ENCODE measurements at regions not wholly inside any gene's neighbourhood (a gene's known extent, or its start where the extent isn't known, plus 50 kb on each side); places are given as distances from the start of the nearest gene placed in this dataset.

DNA sequence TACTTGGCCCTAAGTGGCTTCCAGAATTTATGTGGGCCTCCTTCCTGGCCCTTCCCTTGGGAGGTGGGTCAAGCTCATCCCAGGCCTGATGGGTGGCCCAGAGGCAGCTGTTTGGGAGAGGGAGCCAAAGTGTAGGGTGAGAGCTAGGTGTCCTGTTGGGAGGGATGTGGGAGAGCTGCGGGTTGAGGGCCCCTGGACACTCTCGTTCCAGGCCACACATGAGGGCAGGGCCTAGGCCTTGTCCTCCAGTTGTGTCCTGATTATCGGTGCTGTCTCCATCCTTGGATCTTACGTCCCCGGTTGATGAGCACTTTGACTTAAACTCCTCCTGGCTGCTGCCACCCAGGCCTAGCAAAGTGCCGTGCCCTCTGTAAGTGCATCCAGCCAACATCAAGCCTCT, 177.5 kb upstream of the VASH1 start:
- WGBS, 2 experiments (ENCODE audit: low coverage in 1 of 2, low lambda C conversion rate in 2 of 2, missing lambda C conversion rate in 2 of 2), result 60 to 68% methylated on average over 6 of the region's 6 CpGs

DNA sequence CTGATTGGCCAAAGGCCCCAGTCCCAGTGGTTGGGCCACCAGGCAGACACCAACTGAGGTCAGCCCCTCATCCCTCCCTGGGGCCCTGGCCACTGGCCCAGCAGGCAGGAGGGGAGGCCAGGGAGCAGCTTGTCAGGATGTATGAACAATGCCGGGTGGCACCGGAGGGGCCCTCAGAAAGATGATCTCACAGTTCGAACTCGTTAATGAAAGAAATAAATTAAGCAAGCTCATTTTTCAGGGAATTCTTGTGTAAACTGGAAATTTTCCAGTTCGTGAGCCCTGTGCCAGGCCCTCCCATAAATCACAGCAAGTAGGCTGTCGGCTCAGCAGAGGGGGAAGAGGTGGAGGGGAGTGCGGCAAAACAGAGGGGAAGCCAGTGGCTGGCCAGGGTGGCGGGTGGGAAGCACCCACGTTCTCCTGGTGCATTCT, 177.0 kb upstream of the VASH1 start:
- no peak overlapping the region for H2AFZ ChIP-seq
- no peaks in the 10 kb centered on the region for H3K36me3 ChIP-seq (ENCODE audit: low read depth)
- H3K4me2 ChIP-seq (ENCODE audit: unreplicated experiment), result no peak overlapping the region

More for the DNA sequence above, 177.5 kb upstream of the VASH1 start:
- Histone ChIP-seq H3F3A (ENCODE audit: insufficient read depth) (no peaks in the 10 kb centered on the region), H3K79me2 (ENCODE audit: insufficient read depth) (no peaks in the 10 kb centered on the region), H3K36me3 (ENCODE audit: low read depth) (no peaks in the 10 kb centered on the region), H3K9ac (no peak overlapping the region), H2AFZ (no peak overlapping the region), H3K4me3 (no peak overlapping the region), H3K9me2 (ENCODE audit: insufficient read depth) (no peaks in the 10 kb centered on the region), H3K9me3 (ENCODE audit: low read depth) (no peaks in the 10 kb centered on the region), H4K20me1 (ENCODE audit: insufficient read depth) (no peaks in the 10 kb centered on the region), H3K27me3 (replicated peaks; ENCODE audit: insufficient read depth) (no peaks in the 10 kb centered on the region), H3K4me2 (ENCODE audit: unreplicated experiment) (no peak overlapping the region), H3K4me1 (ENCODE audit: insufficient read depth) (no peaks in the 10 kb centered on the region), H3K27ac (no peak overlapping the region)
- no peak for DNase-seq
- in situ Hi-C loops (cut with MboI), result no loop called here
- TF ChIP-seq EZH2 (IDR thresholded peaks at IDR 0.05; ENCODE audit: insufficient read depth, poor library complexity, severe bottlenecking) (no peak), EZH2phosphoT487 (IDR thresholded peaks at IDR 0.05; ENCODE audit: insufficient read depth, low read depth) (no peak)

DNA sequence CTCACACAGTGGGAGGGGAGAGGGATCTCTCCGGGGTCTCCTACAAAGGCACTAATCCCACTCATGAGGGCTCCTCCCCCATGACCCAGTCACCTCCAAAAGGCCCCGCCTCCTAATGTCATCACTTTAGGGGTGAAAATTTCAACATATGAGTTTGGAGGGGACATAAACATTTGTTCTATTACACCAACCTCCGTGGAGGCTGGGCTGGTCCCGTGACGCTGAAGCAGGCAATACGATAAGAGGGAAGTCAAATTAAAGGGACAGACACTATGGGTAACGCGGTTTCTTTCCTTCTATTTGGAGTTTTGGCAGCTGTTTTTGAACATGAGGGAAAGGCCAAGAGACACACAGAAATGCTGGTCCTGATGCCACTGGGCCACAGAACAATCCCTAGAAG, 175.7 kb upstream of the VASH1 start:
- TF ChIP-seq EZH2phosphoT487 (IDR thresholded peaks at IDR 0.05; ENCODE audit: insufficient read depth, low read depth) (no peak), EZH2 (IDR thresholded peaks at IDR 0.05; ENCODE audit: insufficient read depth, poor library complexity, severe bottlenecking) (no peak)

More for the DNA sequence above, 177.0 kb upstream of the VASH1 start:
- 18 to 20% methylated on average over 9 of the region's 9 CpGs for WGBS, 2 experiments (ENCODE audit: low coverage in 1 of 2, low lambda C conversion rate in 2 of 2, missing lambda C conversion rate in 2 of 2)
- no peak for TF ChIP-seq EZH2phosphoT487 (IDR thresholded peaks at IDR 0.05; ENCODE audit: insufficient read depth, low read depth)
- Histone ChIP-seq H3K4me1 (ENCODE audit: insufficient read depth) (no peaks in the 10 kb centered on the region), H3K9me3 (ENCODE audit: low read depth) (no peaks in the 10 kb centered on the region), H4K20me1 (ENCODE audit: insufficient read depth) (no peaks in the 10 kb centered on the region), H3K27ac (no peak overlapping the region), H3F3A (ENCODE audit: insufficient read depth) (no peaks in the 10 kb centered on the region), H3K27me3 (replicated peaks; ENCODE audit: insufficient read depth) (no peaks in the 10 kb centered on the region), H3K79me2 (ENCODE audit: insufficient read depth) (no peaks in the 10 kb centered on the region), H3K4me3 (no peak overlapping the region), H3K9me2 (ENCODE audit: insufficient read depth) (no peaks in the 10 kb centered on the region), H3K9ac (no peak overlapping the region)
- in situ Hi-C loops (cut with MboI), result no loop called here
- DNase-seq, result no peak

DNA sequence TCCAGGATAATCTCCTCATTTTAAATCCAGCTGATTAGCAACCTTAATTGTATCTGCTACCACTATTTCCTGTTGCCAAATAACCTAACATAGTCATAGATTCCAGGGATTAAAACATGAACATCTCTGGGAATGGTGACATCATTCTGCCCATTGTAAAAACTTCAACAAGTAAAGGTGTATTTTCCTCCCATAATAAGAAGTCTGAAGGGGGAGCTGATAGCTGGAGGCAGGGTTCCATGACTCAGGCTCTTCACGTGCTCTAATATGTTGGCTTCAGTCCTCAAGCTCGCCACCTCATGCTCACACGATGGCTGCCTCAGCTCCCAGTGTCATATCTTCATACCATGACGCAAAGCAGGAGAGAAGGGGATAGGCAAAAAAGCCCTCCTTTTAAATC, 172.0 kb upstream of the VASH1 start:
- Histone ChIP-seq H3K79me2 (ENCODE audit: insufficient read depth) (no peaks in the 10 kb centered on the region), H4K20me1 (ENCODE audit: insufficient read depth) (no peaks in the 10 kb centered on the region), H3K4me1 (ENCODE audit: insufficient read depth) (no peaks in the 10 kb centered on the region), H3F3A (ENCODE audit: insufficient read depth) (no peaks in the 10 kb centered on the region), H3K36me3 (ENCODE audit: low read depth) (no peaks in the 10 kb centered on the region), H3K9me2 (ENCODE audit: insufficient read depth) (no peaks in the 10 kb centered on the region), H3K27me3 (replicated peaks; ENCODE audit: insufficient read depth) (no peaks in the 10 kb centered on the region), H3K4me2 (ENCODE audit: unreplicated experiment) (no peak overlapping the region), H3K9me3 (ENCODE audit: low read depth) (no peaks in the 10 kb centered on the region), H3K4me3 (no peak overlapping the region), H3K27ac (no peak overlapping the region), H3K9ac (no peak overlapping the region), H2AFZ (no peak overlapping the region)
- no peak for TF ChIP-seq EZH2 (IDR thresholded peaks at IDR 0.05; ENCODE audit: insufficient read depth, poor library complexity, severe bottlenecking)
- TF ChIP-seq EZH2phosphoT487 (IDR thresholded peaks at IDR 0.05; ENCODE audit: insufficient read depth, low read depth), result no peak
- DNase-seq, result no peak
- WGBS, 2 experiments (ENCODE audit: low coverage in 1 of 2, low lambda C conversion rate in 2 of 2, missing lambda C conversion rate in 2 of 2), result 65 to 66% methylated on average over 4 of the region's 4 CpGs
- in situ Hi-C loops (cut with MboI), result no loop called here

More for the DNA sequence above, 175.7 kb upstream of the VASH1 start:
- DNase-seq, result no peak
- H3K4me1 ChIP-seq (ENCODE audit: insufficient read depth), result no peaks in the 10 kb centered on the region
- no peak overlapping the region for H3K9ac ChIP-seq
- 54 to 59% methylated on average over 8 of the region's 8 CpGs for WGBS, 2 experiments (ENCODE audit: low coverage in 1 of 2, low lambda C conversion rate in 2 of 2, missing lambda C conversion rate in 2 of 2)
- H3K9me3 ChIP-seq (ENCODE audit: low read depth), result no peaks in the 10 kb centered on the region
- H2AFZ ChIP-seq, result no peak overlapping the region
- H3K36me3 ChIP-seq (ENCODE audit: low read depth), result no peaks in the 10 kb centered on the region
- no peaks in the 10 kb centered on the region for H3K9me2 ChIP-seq (ENCODE audit: insufficient read depth)
- no peaks in the 10 kb centered on the region for H3F3A ChIP-seq (ENCODE audit: insufficient read depth)
- no peak overlapping the region for H3K4me2 ChIP-seq (ENCODE audit: unreplicated experiment)
- no peaks in the 10 kb centered on the region for H3K79me2 ChIP-seq (ENCODE audit: insufficient read depth)
- H3K4me3 ChIP-seq, result no peak overlapping the region
- in situ Hi-C loops (cut with MboI), result no loop called here
- H3K27ac ChIP-seq, result no peak overlapping the region
- H4K20me1 ChIP-seq (ENCODE audit: insufficient read depth), result no peaks in the 10 kb centered on the region
- H3K27me3 ChIP-seq (replicated peaks; ENCODE audit: insufficient read depth), result no peaks in the 10 kb centered on the region

DNA sequence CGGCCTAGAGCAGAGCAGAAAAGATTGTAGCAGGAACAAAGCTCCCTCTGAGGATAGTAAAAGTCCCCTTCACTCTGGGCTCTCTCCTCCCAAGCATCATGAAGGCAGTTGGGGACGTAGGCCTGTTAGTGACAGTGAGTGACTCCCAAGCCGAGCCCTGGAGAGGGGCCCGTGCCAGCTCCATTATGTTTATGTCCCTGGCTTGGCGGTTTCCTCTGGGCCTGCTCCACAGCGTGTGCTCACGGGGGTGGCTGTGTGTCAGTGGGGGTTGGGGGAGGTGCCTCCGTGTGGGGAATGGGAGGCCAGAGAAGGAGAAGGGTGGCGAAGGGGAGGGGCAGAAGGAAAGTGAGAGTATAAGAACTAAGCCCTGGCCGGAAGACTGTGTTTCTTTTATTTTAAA, 170.0 kb upstream of the VASH1 start:
- no peaks in the 10 kb centered on the region for H3K9me2 ChIP-seq (ENCODE audit: insufficient read depth)
- no peaks in the 10 kb centered on the region for H3K79me2 ChIP-seq (ENCODE audit: insufficient read depth)
- H3K27me3 ChIP-seq (replicated peaks; ENCODE audit: insufficient read depth), result no peaks in the 10 kb centered on the region
- no peak for DNase-seq
- H3K4me2 ChIP-seq (ENCODE audit: unreplicated experiment), result no peak overlapping the region
- no peak overlapping the region for H3K4me3 ChIP-seq
- no peaks in the 10 kb centered on the region for H3K9me3 ChIP-seq (ENCODE audit: low read depth)
- no peak overlapping the region for H3K27ac ChIP-seq
- no peak overlapping the region for H2AFZ ChIP-seq
- no peaks in the 10 kb centered on the region for H3K36me3 ChIP-seq (ENCODE audit: low read depth)
- H4K20me1 ChIP-seq (ENCODE audit: insufficient read depth), result no peaks in the 10 kb centered on the region
- no peaks in the 10 kb centered on the region for H3F3A ChIP-seq (ENCODE audit: insufficient read depth)
- in situ Hi-C loops (cut with MboI), result no loop called here
- no peak overlapping the region for H3K9ac ChIP-seq
- no peaks in the 10 kb centered on the region for H3K4me1 ChIP-seq (ENCODE audit: insufficient read depth)
- no peak for TF ChIP-seq EZH2 (IDR thresholded peaks at IDR 0.05; ENCODE audit: insufficient read depth, poor library complexity, severe bottlenecking)
- no peak for TF ChIP-seq EZH2phosphoT487 (IDR thresholded peaks at IDR 0.05; ENCODE audit: insufficient read depth, low read depth)
- WGBS, 2 experiments (ENCODE audit: low coverage in 1 of 2, low lambda C conversion rate in 2 of 2, missing lambda C conversion rate in 2 of 2), result 9 to 10% methylated on average over 8 to 10 of the region's 10 CpGs

All from GM23248 (cell line).